Left colon (tissue), 2 donors: ENCODE measurements at regions not wholly inside any gene's neighbourhood (a gene's known extent, or its start where the extent isn't known, plus 50 kb on each side); places are given as distances from the start of the nearest gene placed in this dataset.
"Not testable (repeated sequence)": the region's sequence is repeated elsewhere in the genome, so short reads cannot be mapped to it uniquely, and the experiment has no call there.

Source experiments
- ATAC-seq: fragments of 200-7000 bp; cut with Tn5 transposase; one replicate; pipeline ENCODE4 v1.9.1; 2020; ENCODE audit warnings: mild to moderate bottlenecking, moderate library complexity
- DNase-seq, 2 donors: peaks; one replicate each; pipeline ENCODE4 v3.0.0-alpha.2; 2020
- intact Hi-C, 2 donors: fragments of 100-400 bp; cut with DNase I in 1 of 2; cut with micrococcal nuclease in 1 of 2; formaldehyde crosslinking; loops; one replicate each; pipeline versions ENCODE4 v1.11.2 to v1.14.0; 2022; cut with DNase I, micrococcal nuclease
- donor health status: DM: no; HTN: no; CAD: no.
- donor health status: DM: yes; HTN: yes; CAD: no.

DNA sequence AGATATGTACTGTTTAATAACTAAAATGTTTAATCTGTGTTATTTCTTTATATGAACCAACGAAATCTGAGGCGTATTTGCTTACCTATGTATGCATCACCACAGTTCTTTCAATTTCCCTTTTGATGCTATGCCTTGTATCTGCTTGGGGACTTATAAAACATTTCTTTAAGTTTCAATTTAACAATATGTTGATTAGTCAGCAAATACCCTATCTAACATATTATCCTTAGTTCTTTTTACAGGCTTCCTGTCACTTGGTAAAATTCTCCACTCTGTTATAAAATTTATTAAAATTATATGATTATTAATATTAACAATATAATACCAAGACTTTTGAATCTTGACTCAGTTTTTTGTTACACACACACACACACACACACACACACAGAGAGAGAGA, 174.3 kb downstream of the CPS1 start:
- intact Hi-C loops = no loop called here
- ATAC-seq = no peak
- no peak for DNase-seq

DNA sequence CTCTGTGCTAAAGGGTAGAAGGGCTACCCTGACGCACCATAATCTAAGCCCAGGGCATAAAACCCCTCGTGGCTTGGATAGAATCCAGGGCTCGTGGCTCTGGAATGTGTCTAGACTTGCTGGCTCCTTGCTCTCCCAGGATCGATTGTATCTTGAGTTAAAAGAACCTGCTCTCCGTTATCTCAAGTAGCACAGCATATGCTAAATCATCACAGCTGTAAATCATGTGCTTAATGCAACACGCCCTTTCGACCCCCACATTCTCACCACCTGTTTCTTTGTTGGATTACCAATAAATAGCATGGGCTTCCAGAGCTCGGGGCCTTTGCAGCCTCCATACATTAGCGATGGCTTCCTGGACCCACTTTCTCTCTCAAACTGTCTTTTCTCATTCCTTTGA, 190.4 kb downstream of the CPS1 start:
- intact Hi-C loops, ATAC-seq, DNase-seq: not testable (repeated sequence)

DNA sequence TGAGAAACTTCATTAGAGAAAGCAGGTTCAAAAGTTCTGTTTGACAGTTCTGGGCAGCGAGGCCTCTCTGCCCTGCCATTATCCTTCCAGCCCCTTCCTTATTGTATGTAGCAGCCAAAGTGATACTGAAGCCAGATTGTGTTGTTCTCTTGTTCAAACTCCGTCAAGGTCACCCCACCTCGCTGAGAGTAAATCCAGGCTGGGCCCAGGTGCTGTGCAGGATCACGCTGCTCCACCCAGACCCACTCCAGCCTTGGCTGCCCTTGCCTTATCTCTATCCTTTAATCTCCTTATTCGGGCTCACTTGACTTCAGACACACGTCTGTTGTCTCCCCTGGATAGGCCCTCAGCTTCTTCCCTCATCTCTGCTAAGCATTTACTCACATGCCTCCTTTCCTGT, 196.1 kb downstream of the CPS1 start:
- DNase-seq (no peak), ATAC-seq (peak; percentile 42)
- intact Hi-C loops = no loop called here

DNA sequence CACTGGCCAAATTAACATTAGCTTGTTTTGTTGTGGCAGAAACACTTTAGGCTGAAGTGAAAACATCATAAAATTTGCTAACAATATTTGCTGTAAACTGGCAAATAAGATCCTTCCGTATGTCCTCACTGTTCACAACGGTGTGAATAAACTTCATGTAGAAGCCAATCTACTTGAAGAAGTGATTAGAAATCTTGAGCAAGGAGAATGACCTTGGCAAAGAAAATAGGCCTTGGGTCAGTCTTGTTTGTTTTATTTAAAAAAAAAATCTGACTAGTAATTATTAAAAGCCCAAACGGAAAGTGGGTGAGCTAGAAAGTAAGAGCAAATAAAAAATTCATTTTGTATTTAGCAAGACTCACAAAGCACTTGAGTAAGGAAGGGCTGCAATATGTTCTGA, 197.0 kb downstream of the CPS1 start:
- DNase-seq (no peak), ATAC-seq (no peak)
- intact Hi-C loops = no loop called here

GRCh38 chr2:210756855-210757254, 200.5 kb downstream of the CPS1 start:
- DNase-seq = no peak
- ATAC-seq = no peak
- intact Hi-C loops = no loop called here

DNA sequence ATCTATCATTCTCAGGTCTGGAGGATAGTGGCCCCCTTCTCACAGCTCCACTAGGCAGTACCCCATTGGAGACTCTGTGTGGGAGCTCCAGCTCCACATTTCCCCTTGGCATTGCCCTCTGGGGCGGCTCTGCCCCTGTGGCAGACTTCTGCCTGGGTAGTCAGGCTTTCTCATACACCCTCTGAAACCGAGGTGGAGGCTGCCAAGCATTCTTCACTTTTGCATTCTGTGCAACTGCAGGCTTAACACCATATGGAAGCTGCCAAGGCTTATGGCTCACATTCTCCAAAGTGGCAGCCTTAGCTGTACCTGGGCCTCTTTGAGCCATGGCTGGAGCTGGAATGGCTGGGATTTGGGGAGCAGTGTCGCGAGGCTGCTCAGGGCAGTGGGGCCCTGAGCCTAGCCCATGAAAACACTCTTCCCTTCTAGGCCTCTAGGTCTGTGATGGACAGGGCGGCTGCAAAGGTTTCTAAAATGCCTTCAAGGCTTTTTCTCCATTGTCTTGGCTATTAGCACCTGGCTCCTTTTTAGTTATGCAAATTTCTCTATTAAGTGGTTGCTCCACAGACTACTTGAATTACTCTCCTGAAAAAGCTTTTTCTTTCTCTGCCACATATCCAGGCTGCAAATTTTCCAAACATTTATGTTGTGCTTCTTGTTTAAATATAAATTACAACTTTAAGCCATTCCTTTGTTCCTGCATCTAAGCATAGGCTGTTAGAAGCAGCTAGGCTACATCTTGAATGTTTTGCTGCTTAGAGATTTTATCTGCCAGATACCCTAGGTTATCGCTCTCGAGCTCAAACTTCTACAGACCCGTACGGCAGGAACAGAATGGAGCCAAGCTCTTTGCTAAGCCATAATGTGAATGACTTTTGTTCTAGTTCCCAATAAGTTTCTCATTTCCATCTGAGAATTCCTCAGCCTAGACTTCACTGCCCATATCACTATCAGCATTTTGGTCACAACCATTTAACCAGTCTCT, 206.5 kb downstream of the CPS1 start:
- intact Hi-C loops = no loop called here
- DNase-seq (no peak), ATAC-seq (no peak)

DNA sequence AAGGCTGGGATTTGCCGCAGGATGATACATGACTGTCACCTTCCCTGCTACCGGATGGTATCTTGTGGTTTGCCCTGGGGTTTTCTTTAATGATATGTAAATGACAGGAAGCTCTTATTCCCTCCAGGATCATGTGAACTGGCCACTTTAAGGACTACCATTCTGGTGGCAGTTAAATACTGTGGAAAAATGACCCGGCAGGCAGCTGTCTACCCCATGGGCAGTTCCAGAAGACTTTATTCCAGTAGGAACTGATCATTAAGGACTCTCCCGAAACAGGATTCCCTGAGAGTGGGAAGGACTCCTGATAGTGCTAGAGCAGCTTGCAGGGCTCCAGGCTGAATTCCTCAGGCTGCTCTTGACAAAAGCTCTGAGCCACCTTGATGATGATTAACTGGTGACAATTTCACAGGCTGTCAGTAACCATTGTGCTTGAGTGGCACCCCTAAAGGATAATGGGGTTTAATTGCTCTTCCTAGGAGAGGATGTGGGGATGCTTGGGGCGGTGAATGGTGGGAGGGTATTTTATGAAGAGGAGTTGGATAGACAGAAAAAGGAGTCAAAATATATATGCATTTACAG, 212.0 kb downstream of the CPS1 start:
- DNase-seq = no peak
- no peak for ATAC-seq
- intact Hi-C loops = no loop called here

GRCh38 chr2:210776756-210777155, 220.4 kb downstream of the CPS1 start:
- no peak for DNase-seq
- intact Hi-C loops = no loop called here
- no peak for ATAC-seq

DNA sequence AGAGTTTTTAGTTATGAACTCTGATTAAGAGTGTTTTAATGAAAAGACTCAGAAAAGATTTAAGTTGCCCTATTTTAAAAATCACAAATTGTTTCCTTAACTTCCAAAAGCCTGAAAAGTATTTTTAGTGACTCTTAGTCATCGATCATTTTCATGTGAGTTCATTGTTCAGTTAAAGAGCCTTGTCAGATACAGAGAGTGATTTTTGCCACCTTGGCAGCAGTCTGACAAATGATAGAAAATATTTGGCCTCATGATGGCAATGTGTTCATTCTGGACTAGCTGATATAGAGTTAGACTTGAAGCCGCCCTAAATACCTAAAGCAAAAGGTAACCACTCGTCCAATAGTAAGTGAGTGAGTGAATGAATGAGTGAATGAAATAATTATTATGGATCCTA, 225.8 kb downstream of the CPS1 start:
- intact Hi-C loops = no loop called here
- DNase-seq (no peak), ATAC-seq (no peak)

- intact Hi-C loops, ATAC-seq: not testable (repeated sequence)
Observed at GRCh38 chr2:210787831-210788230, 231.4 kb downstream of the CPS1 start.

GRCh38 chr2:210792000-210792399, 235.6 kb downstream of the CPS1 start:
- DNase-seq (no peak), ATAC-seq (no peak)
- intact Hi-C loops = no loop called here

More at GRCh38 chr2:210787831-210788230, 231.4 kb downstream of the CPS1 start:
- DNase-seq = not testable (repeated sequence)

DNA sequence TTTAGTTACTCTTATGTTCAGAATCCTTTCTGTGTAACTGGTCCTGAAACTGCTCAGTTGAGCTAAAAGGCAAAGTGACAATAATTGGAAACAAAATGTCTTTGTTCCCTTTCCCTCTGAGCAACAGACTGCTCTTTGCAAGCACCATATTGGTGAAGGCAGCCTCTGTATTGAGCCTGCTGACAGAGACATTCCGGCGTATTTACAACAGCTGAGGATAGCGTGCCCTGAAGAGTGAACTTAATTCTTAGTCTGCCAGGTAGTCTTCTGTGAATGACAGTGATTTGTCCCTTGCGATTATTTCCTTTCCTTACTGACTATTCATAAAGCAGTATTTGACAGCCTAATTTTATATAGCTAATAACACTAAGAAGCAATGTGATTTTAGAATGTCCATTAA, 239.1 kb downstream of the CPS1 start:
- no peak for ATAC-seq
- intact Hi-C loops = no loop called here
- no peak for DNase-seq

DNA sequence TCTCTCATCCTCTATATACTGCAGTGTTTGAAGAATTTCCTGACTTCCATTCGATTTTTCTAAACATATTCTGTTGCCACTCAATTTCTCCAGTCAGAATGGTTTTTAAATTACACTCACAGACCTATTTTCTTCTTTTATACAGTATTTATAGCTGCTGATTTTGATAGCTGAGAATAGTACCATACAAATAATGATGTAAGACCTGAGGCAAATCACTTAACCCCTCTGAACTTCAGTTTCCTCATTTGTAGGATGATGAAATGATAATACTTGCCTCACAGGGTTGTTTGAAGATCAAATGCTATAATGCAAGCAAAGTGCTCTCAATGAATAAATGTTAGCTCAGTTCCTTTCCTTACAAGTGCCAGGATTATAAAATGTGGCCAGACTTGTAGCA, 241.8 kb downstream of the CPS1 start:
- intact Hi-C loops = no loop called here
- DNase-seq (no peak), ATAC-seq (no peak)

GRCh38 chr2:210814251-210815025, 258.0 kb downstream of the CPS1 start:
- intact Hi-C loops = no loop called here
- ATAC-seq = no peak
- DNase-seq = no peak

- intact Hi-C loops = no loop called here
- ATAC-seq = no peak
- DNase-seq = no peak
Observed at GRCh38 chr2:210816769-210817168, 260.4 kb downstream of the CPS1 start.

DNA sequence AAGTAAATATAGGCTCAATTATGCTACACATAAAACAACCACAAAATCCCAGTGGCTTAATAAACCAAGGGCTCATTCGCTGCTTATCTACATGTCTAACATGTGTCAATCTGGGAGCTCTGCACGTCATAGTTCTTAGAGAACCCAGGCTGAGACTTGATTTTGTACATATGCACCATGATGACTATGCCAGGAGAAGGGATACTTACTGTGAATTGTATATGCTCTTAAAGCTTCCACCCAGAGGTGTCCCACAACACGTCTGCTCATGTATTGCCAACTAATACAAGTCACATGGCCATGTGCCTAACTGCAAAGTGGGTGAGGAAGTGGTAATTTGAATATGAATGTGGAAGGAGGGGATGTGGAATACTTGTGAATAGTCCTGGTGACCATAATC, 262.1 kb downstream of the CPS1 start:
- intact Hi-C loops = no loop called here
- no peak for ATAC-seq
- DNase-seq = no peak

GRCh38 chr2:210833403-210833802, 277.0 kb downstream of the CPS1 start:
- ATAC-seq (no peak), DNase-seq (no peak)
- intact Hi-C loops = no loop called here

DNA sequence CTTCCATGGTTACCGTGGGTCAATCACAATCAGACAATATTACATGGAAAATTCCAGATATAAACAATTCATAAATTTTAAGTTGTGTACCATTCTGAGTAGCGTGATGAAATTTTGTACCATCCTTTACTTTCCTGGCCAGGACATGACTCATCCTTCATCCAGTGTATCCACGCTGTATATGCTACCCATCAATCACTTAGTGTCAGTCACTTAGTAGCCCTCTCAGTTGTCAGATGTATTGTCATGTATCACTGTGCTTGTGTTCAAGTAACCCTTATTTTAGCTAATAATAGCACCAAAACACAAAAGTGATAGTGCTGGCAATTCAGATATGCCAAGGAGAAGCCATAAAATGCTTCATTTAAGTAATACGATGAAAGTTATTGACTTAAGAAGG, 282.6 kb downstream of the CPS1 start:
- ATAC-seq (no peak), DNase-seq (no peak)
- intact Hi-C loops = no loop called here

DNA sequence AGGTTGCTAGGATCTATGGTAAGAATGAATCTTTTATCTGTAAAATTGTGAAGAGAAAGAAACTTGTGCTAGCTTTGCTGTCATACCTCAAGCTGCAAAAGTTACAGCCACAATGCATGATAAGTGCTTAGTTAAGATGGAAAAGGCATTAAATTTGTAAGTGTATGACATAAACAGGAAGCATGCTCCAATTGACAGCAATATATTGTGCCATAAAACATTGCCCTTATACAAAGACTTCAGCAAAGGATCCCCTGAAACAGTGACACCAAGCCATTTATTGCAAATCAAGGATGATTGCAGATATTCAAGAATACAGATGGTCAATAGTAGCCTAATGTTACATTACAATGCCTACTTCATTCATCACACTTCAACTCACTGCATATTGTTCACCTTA, 283.1 kb downstream of the CPS1 start:
- DNase-seq = no peak
- no peak for ATAC-seq
- intact Hi-C loops = no loop called here

DNA sequence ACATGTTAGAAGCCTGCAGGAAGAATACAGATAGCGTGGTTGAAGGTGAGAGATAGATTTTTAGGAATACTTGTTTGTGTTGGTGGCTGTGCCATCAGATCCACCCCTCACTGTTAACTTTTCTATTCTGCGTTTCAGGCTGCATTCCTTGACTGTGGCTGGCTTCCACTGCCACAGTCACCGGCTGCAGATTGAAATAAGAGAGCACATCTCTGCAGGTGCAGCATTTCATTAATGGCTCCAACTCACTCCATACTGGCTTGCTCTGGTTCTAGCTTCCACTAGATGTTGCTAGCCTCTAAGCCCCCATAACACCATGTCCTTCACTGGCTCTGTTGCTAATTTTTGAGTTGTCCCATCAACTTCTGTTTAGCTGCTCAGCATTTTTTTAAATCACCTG, 286.5 kb downstream of the CPS1 start:
- DNase-seq (no peak), ATAC-seq (no peak)
- intact Hi-C loops = no loop called here
